H1 (cell line): ENCODE measurements at regions not wholly inside any gene's neighbourhood (a gene's known extent, or its start where the extent isn't known, plus 50 kb on each side); places are given as distances from the start of the nearest gene placed in this dataset.

Source experiments
- CTCF ChIA-PET: fragments of 300-600 bp; sonication (Branson Sonifier 250); formaldehyde crosslinking; loops from one replicate; lab custom pipeline; 2021; ENCODE audit not compliant: partially characterized antibody; lab: Charles Lee
- POLR2A ChIA-PET: fragments of 300-600 bp; sonication (Branson Sonifier 250); formaldehyde crosslinking; loops from one replicate; lab custom pipeline; 2021; ENCODE audit warnings: inconsistent platforms; ENCODE audit not compliant: partially characterized antibody; lab: Charles Lee
- DNase-seq, 2 experiments: peaks; one replicate each; pipeline versions ENCODE4 v3.0.0 to v3.0.0-alpha.2; 2010 to 2022; ENCODE audit warnings: low spot score in 2 of 2, low read depth in 1 of 2, mixed read lengths in 1 of 2
- FAIRE-seq: peaks from 2 replicates; lab custom pipeline; 2011; peaks lifted over from hg19 to GRCh38; lab: Jason Lieb, UNC
- H2AFZ ChIP-seq: 2 replicates; pipeline ENCODE4 v1.8.1; 2012; ENCODE audit warnings: low read length, inconsistent platforms
- H2AK5ac ChIP-seq: 2 replicates; pipeline ENCODE4 v1.6.1; 2013; ENCODE audit warnings: low read depth, low read length
- H2BK120ac ChIP-seq: replicated peaks from 2 replicates; pipeline ENCODE3; 2013; ENCODE audit warnings: low read depth, low read length, inconsistent platforms
- H2BK12ac ChIP-seq: 2 replicates; pipeline ENCODE4 v1.6.1; 2013; ENCODE audit warnings: low read depth, low read length
- H2BK15ac ChIP-seq: 2 replicates; pipeline ENCODE4 v1.6.1; 2013; ENCODE audit warnings: low read length
- H2BK20ac ChIP-seq: 2 replicates; pipeline ENCODE4 v1.6.1; 2013; ENCODE audit warnings: low read length
- H2BK5ac ChIP-seq: 2 replicates; pipeline ENCODE4 v1.6.1; 2013; ENCODE audit warnings: low read depth, low read length
- H3K14ac ChIP-seq: 2 replicates; pipeline ENCODE4 v1.6.1; 2013; ENCODE audit warnings: inconsistent platforms; ENCODE audit not compliant: insufficient read length
- H3K18ac ChIP-seq: 2 replicates; pipeline ENCODE4 v1.6.1; 2013; ENCODE audit warnings: low read length; ENCODE audit errors: extremely low read depth
- H3K23ac ChIP-seq: 2 replicates; pipeline ENCODE4 v1.6.1; 2013; ENCODE audit warnings: inconsistent platforms; ENCODE audit not compliant: insufficient read length
- H3K23me2 ChIP-seq: 2 replicates; pipeline ENCODE4 v1.6.1; 2013; ENCODE audit warnings: low read depth, low read length
- H3K27ac ChIP-seq: 2 replicates; pipeline ENCODE4 v1.6.1; 2011; ENCODE audit warnings: low read depth, low read length, inconsistent platforms
- H3K27me3 ChIP-seq, 4 experiments: replicated peaks in 1 of 4; 1 replicate in 1 of 4; 2 replicates in 3 of 4; pipeline versions ENCODE4 v1.6.1 to v1.8.1; 2011 to 2013; ENCODE audit warnings: low read length in 3 of 4, mild to moderate bottlenecking in 3 of 4, inconsistent platforms in 2 of 4, mixed read lengths in 2 of 4, moderate library complexity in 1 of 4; ENCODE audit not compliant: control insufficient read depth in 3 of 4, insufficient read depth in 3 of 4; ENCODE audit errors: extremely low read depth in 1 of 4
- H3K36me3 ChIP-seq, 4 experiments: 2 replicates each; pipeline versions ENCODE4 v1.6.1 to v1.8.1; 2011 to 2013; ENCODE audit warnings: mild to moderate bottlenecking in 4 of 4, low read length in 3 of 4, moderate library complexity in 2 of 4, control low read depth in 1 of 4, inconsistent platforms in 1 of 4; ENCODE audit not compliant: insufficient read depth in 4 of 4, control insufficient read depth in 2 of 4
- H3K4ac ChIP-seq: replicated peaks from 2 replicates; pipeline ENCODE3; 2013; ENCODE audit warnings: low read length, low read depth, mixed read lengths, inconsistent platforms; ENCODE audit not compliant: insufficient read length
- H3K4me1 ChIP-seq, 4 experiments: replicated peaks in 1 of 4; 1 replicate in 1 of 4; 2 replicates in 3 of 4; pipeline versions ENCODE4 v1.6.1 to v1.8.1; 2011 to 2013; ENCODE audit warnings: low read length in 3 of 4, inconsistent platforms in 2 of 4, mixed read lengths in 1 of 4; ENCODE audit not compliant: insufficient read depth in 4 of 4, control insufficient read depth in 3 of 4
- H3K4me2 ChIP-seq, 2 experiments: 2 replicates each; pipeline versions ENCODE4 v1.6.1 to v1.8.1; 2011 to 2013; ENCODE audit warnings: low read depth in 2 of 2, low read length in 2 of 2, control low read depth in 1 of 2, inconsistent platforms in 1 of 2, mild to moderate bottlenecking in 1 of 2; ENCODE audit not compliant: insufficient read depth in 1 of 2
- H3K4me3 ChIP-seq, 4 experiments: fragments of 200-600, 300-600 bp in 1 of 4; sonication (generic), shearing (Covaris generic), sonication (Bioruptor Twin) in 1 of 4; 2 replicates each; pipeline versions ENCODE4 v1.5.1 to v1.8.1; 2011 to 2016; ENCODE audit warnings: low read length in 4 of 4, low read depth in 3 of 4, control low read depth in 2 of 4, inconsistent platforms in 2 of 4, mild to moderate bottlenecking in 2 of 4, mixed read lengths in 1 of 4, moderate library complexity in 1 of 4; ENCODE audit not compliant: insufficient read depth in 2 of 4; ENCODE audit errors: extremely low read depth in 1 of 4
- H3K56ac ChIP-seq: replicated peaks from 2 replicates; pipeline ENCODE3; 2013; ENCODE audit warnings: low read depth, mild to moderate bottlenecking, mixed read lengths, low read length, inconsistent platforms; ENCODE audit not compliant: insufficient read length
- H3K79me1 ChIP-seq: 2 replicates; pipeline ENCODE4 v1.6.1; 2013; ENCODE audit warnings: low read depth, low read length, control low read depth
- H3K79me2 ChIP-seq, 2 experiments: 2 replicates each; pipeline versions ENCODE4 v1.6.1 to v1.8.1; 2012 to 2013; ENCODE audit warnings: low read length in 2 of 2, mild to moderate bottlenecking in 2 of 2, inconsistent platforms in 1 of 2; ENCODE audit not compliant: insufficient read depth in 2 of 2, control insufficient read depth in 1 of 2
- H3K9ac ChIP-seq, 4 experiments: replicated peaks in 1 of 4; 1 replicate in 1 of 4; 2 replicates in 3 of 4; pipeline versions ENCODE4 v1.6.1 to v1.8.1; 2011 to 2013; ENCODE audit warnings: low read depth in 3 of 4, low read length in 3 of 4, control low read depth in 2 of 4, mild to moderate bottlenecking in 2 of 4, moderate library complexity in 2 of 4, inconsistent platforms in 1 of 4; ENCODE audit errors: extremely low read depth in 1 of 4
- H3K9me3 ChIP-seq, 2 experiments: 2 replicates each; pipeline versions ENCODE4 v1.6.1 to v1.8.1; 2012 to 2013; ENCODE audit warnings: mild to moderate bottlenecking in 2 of 2, moderate library complexity in 2 of 2, control low read depth in 1 of 2, inconsistent platforms in 1 of 2, low read depth in 1 of 2, low read length in 1 of 2, mixed read lengths in 1 of 2; ENCODE audit not compliant: insufficient read depth in 2 of 2
- H4K20me1 ChIP-seq, 2 experiments: replicated peaks in 1 of 2; 2 replicates each; pipeline versions ENCODE3 to v1.8.1; 2011 to 2013; ENCODE audit warnings: inconsistent platforms in 2 of 2, low read length in 2 of 2, mild to moderate bottlenecking in 1 of 2; ENCODE audit not compliant: insufficient read depth in 2 of 2, control insufficient read depth in 1 of 2
- H4K5ac ChIP-seq: 2 replicates; pipeline ENCODE4 v1.6.1; 2013; ENCODE audit warnings: low read length, low read depth, mixed read lengths, inconsistent platforms; ENCODE audit not compliant: insufficient read length
- H4K8ac ChIP-seq: 2 replicates; pipeline ENCODE4 v1.8.0; 2013; ENCODE audit warnings: mild to moderate bottlenecking, moderate library complexity, low read length, inconsistent platforms; ENCODE audit not compliant: insufficient read depth; ENCODE audit errors: extremely low read depth
- H4K91ac ChIP-seq: replicated peaks from 2 replicates; pipeline ENCODE3; 2013; ENCODE audit warnings: low read length, mixed read lengths, inconsistent platforms; ENCODE audit not compliant: insufficient read length
- EGR1 ChIP-seq: IDR thresholded peaks from 2 replicates; pipeline ENCODE4 v1.6.1; 2011; ENCODE audit warnings: low read depth, low read length, borderline replicate concordance
- KDM4A ChIP-seq: IDR thresholded peaks from one replicate; pipeline ENCODE4 v1.7.1; 2012; ENCODE audit warnings: low read depth, mild to moderate bottlenecking, moderate library complexity, low read length, inconsistent platforms; ENCODE audit not compliant: severe bottlenecking
- WGBS, 2 experiments: shearing (Covaris generic) in 1 of 2; methylation state at CpG; one replicate each; pipeline versions ENCODE4 v1.1.6 to v1.1.7; 2013 to 2015; ENCODE audit warnings: low lambda C conversion rate in 2 of 2, mixed read lengths in 2 of 2, inconsistent platforms in 1 of 2, low coverage in 1 of 2, missing lambda C conversion rate in 1 of 2; ENCODE audit not compliant: insufficient replicate concordance in 2 of 2, insufficient coverage in 1 of 2, insufficient read length in 1 of 2; ENCODE audit errors: extremely low coverage in 1 of 2, missing lambda C conversion rate in 1 of 2; 5-methylcytosine and 5-hydroxymethylcytosine counted together

GRCh38 chr18:2035056-2035455 is 536.2 kb downstream of the METTL4 start:
- H4K91ac ChIP-seq, result no peak overlapping the region
- no peak for FAIRE-seq

More at GRCh38 chr18:2035056-2035455, 536.2 kb downstream of the METTL4 start:
- no peak overlapping the region for H2BK20ac ChIP-seq
- no peak overlapping the region for H2BK5ac ChIP-seq
- no peaks in the 10 kb centered on the region for H3K4me1 ChIP-seq
- H3K27ac ChIP-seq, result no peak overlapping the region
- H4K5ac ChIP-seq, result no peak overlapping the region
- no peak overlapping the region for H3K4ac ChIP-seq
- H2BK12ac ChIP-seq, result no peak overlapping the region
- no peak overlapping the region for H3K23ac ChIP-seq
- TF ChIP-seq EGR1 (no peak), KDM4A (no peak)
- no peaks in the 10 kb centered on the region for H3K23me2 ChIP-seq
- no peak overlapping the region for H3K4me2 ChIP-seq
- POLR2A ChIA-PET, result no interaction called here
- H3K79me2 ChIP-seq, result no peaks in the 10 kb centered on the region
- H2AFZ ChIP-seq, result no peak overlapping the region
- no peaks in the 10 kb centered on the region for H3K27me3 ChIP-seq
- DNase-seq, result no peak
- no peak overlapping the region for H3K4me3 ChIP-seq
- H3K56ac ChIP-seq, result no peak overlapping the region
- no peak overlapping the region for H3K14ac ChIP-seq
- 94% methylated on average over 7 of the region's 7 CpGs; no CpG with 5 or more reads in 1 of the 2 experiments for WGBS, 2 experiments
- H4K8ac ChIP-seq, result no peak overlapping the region
- CTCF ChIA-PET, result no interaction called here
- no peaks in the 10 kb centered on the region for H4K20me1 ChIP-seq
- no peaks in the 10 kb centered on the region for H3K36me3 ChIP-seq
- no peak overlapping the region for H3K9ac ChIP-seq
- H2BK15ac ChIP-seq, result no peak overlapping the region
- H2AK5ac ChIP-seq, result no peak overlapping the region
- H3K9me3 ChIP-seq, result no peaks in the 10 kb centered on the region
- H2BK120ac ChIP-seq, result no peak overlapping the region
- no peak overlapping the region for H3K18ac ChIP-seq
- H3K79me1 ChIP-seq, result no peaks in the 10 kb centered on the region
